Heart right ventricle (tissue), 16 donors: ENCODE measurements at regions not wholly inside any gene's neighbourhood (a gene's known extent, or its start where the extent isn't known, plus 50 kb on each side); places are given as distances from the start of the nearest gene placed in this dataset.

Experiments used
- ATAC-seq, 8 donors: fragments of 200-7000 bp; cut with Tn5 transposase; one replicate each; pipeline ENCODE4 v1.9.1; 2020; ENCODE audit warnings: mild to moderate bottlenecking in 8 of 8, moderate library complexity in 8 of 8, moderate number of reproducible peaks in 1 of 8
- DNase-seq, 2 donors: peaks; one replicate each; pipeline ENCODE4 v3.0.0-alpha.2; 2020
- H3K27ac ChIP-seq, 10 donors: fragments of 200-600 bp; sonication (generic) in 2 of 10; one replicate each; pipeline versions ENCODE4 v1.5.0 to v1.8.0; 2020 to 2022; ENCODE audit warnings: mild to moderate bottlenecking in 3 of 10
- H3K27me3 ChIP-seq, 7 donors: fragments of 200-600 bp; one replicate each; pipeline ENCODE4 v1.8.0; 2021 to 2022; ENCODE audit warnings: mild to moderate bottlenecking in 2 of 7
- H3K36me3 ChIP-seq, 9 donors: fragments of 200-600 bp; sonication (generic) in 1 of 9; one replicate each; pipeline versions ENCODE4 v1.5.0 to v1.8.0; 2020 to 2022; ENCODE audit warnings: mild to moderate bottlenecking in 2 of 9
- H3K4me1 ChIP-seq, 9 donors: fragments of 200-600 bp; sonication (generic) in 1 of 9; one replicate each; pipeline versions ENCODE4 v1.5.0 to v1.8.0; 2020 to 2022; ENCODE audit warnings: mild to moderate bottlenecking in 4 of 9
- H3K4me3 ChIP-seq, 10 donors: fragments of 200-600 bp; sonication (generic) in 2 of 10; one replicate each; pipeline versions ENCODE4 v1.5.0 to v1.8.0; 2020 to 2022; ENCODE audit warnings: mild to moderate bottlenecking in 7 of 10, moderate library complexity in 2 of 10
- H3K9me3 ChIP-seq, 11 donors: fragments of 200-600 bp in 10 of 11; sonication (generic) in 2 of 11; one replicate each; pipeline versions ENCODE4 v1.5.0 to v1.8.0; 2013 to 2022; ENCODE audit warnings: mild to moderate bottlenecking in 2 of 11, control low read depth in 1 of 11, moderate library complexity in 1 of 11
- WGBS, 2 donors: extraction: QIAGEN DNeasy Blood & Tissue Kit; methylation state at CpG; one replicate each; pipeline ENCODE4 v1.1.7; 2013; ENCODE audit warnings: inconsistent platforms in 1 of 2; 5-methylcytosine and 5-hydroxymethylcytosine counted together
- intact Hi-C, 10 donors: fragments of 100-400 bp; cut with DNase I; formaldehyde crosslinking; loops; one replicate each; pipeline versions ENCODE4 v1.11.1 to v1.14.2; 2022
- TF ChIP-seq, protein P1 (sequence below), 9 donors: fragments of 200-600 bp; sonication (generic) in 2 of 9; IDR thresholded peaks; one replicate each; pipeline versions ENCODE4 v1.5.0 to v1.8.0; 2021 to 2022; ENCODE audit warnings: antibody characterized with exemption in 9 of 9, mild to moderate bottlenecking in 5 of 9, moderate library complexity in 1 of 9
- donor health status: Arrhythmogenic right ventricular cardiomyopathy.
- donor health status: ischemic (EF 13 %, LVEDD 7.1; RV severe dilation, severe dysfunction).
- donor health status: healthy with polysubstance abuse.
- donor health status: DM: no; HTN: yes; CAD: no.
- donor health status: DM: no; HTN: no; CAD: no.
- donor health status: ischemic (EF 25% LVEDD 6.9; RV normal size, moderate dysfunction).
- donor health status: ischemic (EF 25% LVEDD 5.7; RV mildly dilated, moderate dysfunction).
- donor health status: healthy.
- donor health status: DM: yes; HTN: yes; CAD: no.
- donor health status: Ischemic cardiomyopathy.
- donor health status: ischemic (EF 35%, LVEDD 5.7; RV mildly dilated, moderate dysfunction).
- donor health status: nonischemic (EF 11% LVEDD 7.7; RV severe dilation, severe dysfunction).
- donor health status: DM: yes; HTN: yes; CAD: no.
- donor health status: PGD.
- donor health status: ischemic (EF 29% LVEDD 5.4; RV normal size, mild dysfunction).
- donor health status: nonischemic (EF 23%, LVEDD 6.1; RV moderate dilation, normal function).

DNA sequence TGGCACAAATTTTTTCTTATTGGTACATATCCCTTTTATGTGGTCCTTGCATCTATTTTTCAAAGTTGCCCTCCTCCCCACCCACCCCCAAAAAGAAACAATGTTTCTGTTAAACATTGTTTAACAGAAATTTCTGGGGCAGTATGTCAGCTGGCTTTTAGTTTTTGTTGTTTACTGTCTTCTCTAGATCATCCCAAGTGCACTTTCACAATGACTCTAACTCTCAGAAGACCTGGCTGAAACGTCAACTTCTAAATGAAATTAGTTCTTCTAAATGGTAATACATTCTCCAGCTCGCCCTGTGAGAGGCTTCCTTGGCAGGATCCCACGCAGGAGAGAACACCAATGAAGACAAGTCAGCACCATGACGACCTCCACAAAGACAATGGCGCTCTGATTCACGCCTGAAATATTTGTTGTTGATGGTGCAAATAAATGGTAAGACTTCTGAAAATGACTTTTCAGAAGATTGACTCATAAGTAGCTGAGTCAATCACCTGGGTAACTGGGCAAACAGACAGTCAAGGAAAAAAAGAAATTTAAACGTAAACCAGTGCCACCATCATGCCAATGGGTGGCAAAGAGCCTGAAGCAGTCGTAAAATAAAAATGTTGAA lies 293.7 kb downstream of the FZD1 start:
- Histone ChIP-seq H3K4me1 (no peaks in the 10 kb centered on the region), H3K4me3 (no peak overlapping the region), H3K36me3 (no peaks in the 10 kb centered on the region), H3K27me3 (peaks cover 0 to 5% (median 0%) of the 10 kb centered on the region in 7 donors), H3K9me3 (no peaks in the 10 kb centered on the region), H3K27ac (no peak overlapping the region)
- no peak for ATAC-seq
- intact Hi-C loops: loop anchor here in 1 of 10 donors (5.0 kb wide), 1 partner anchor 1204 kb away; no protein-coding TSS in a partner anchor
- no peak for DNase-seq
- 85 to 90% methylated on average over 8 of the region's 8 CpGs for WGBS, 2 donors
- TF ChIP-seq, protein P1, sequence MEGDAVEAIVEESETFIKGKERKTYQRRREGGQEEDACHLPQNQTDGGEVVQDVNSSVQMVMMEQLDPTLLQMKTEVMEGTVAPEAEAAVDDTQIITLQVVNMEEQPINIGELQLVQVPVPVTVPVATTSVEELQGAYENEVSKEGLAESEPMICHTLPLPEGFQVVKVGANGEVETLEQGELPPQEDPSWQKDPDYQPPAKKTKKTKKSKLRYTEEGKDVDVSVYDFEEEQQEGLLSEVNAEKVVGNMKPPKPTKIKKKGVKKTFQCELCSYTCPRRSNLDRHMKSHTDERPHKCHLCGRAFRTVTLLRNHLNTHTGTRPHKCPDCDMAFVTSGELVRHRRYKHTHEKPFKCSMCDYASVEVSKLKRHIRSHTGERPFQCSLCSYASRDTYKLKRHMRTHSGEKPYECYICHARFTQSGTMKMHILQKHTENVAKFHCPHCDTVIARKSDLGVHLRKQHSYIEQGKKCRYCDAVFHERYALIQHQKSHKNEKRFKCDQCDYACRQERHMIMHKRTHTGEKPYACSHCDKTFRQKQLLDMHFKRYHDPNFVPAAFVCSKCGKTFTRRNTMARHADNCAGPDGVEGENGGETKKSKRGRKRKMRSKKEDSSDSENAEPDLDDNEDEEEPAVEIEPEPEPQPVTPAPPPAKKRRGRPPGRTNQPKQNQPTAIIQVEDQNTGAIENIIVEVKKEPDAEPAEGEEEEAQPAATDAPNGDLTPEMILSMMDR (IDR thresholded peaks at IDR 0.05): no peak

DNA sequence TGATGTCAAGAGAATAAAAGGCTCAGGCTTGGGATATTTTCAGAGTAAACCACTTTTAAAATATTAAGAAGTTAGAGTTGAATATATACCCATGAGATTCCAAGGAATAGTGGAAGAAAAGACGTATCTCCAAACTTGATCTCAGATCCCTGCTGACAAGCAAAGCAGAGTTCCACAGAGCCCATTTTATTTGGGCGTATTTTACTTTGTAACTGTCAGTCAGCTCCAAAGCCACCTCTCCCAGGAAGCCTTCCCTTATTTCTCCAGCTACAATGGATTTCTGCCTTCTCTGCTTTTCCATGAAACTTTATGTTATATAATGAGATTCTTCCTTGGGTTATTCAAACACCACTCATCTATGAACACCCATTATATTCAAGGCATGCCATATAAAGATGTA lies 295.7 kb downstream of the FZD1 start:
- Histone ChIP-seq H3K9me3 (no peaks in the 10 kb centered on the region), H3K27ac (no peak overlapping the region), H3K27me3 (peaks cover 0 to 5% (median 0%) of the 10 kb centered on the region in 7 donors), H3K36me3 (no peaks in the 10 kb centered on the region), H3K4me3 (no peak overlapping the region), H3K4me1 (no peaks in the 10 kb centered on the region)
- TF ChIP-seq, protein P1 (IDR thresholded peaks at IDR 0.05): no peak
- ATAC-seq (no peak), DNase-seq (no peak)
- intact Hi-C loops: loop anchor here in 1 of 10 donors (5.0 kb wide), 1 partner anchor 1202 kb away; no protein-coding TSS in a partner anchor
- 95 to 98% methylated on average over 2 of the region's 2 CpGs for WGBS, 2 donors

- no peaks in the 10 kb centered on the region for H3K36me3 ChIP-seq
- TF ChIP-seq, protein P1 (IDR thresholded peaks at IDR 0.05): no peak
- no peaks in the 10 kb centered on the region for H3K9me3 ChIP-seq
- no peak overlapping the region for H3K4me3 ChIP-seq
- no peaks in the 10 kb centered on the region for H3K4me1 ChIP-seq
- no peaks in the 10 kb centered on the region for H3K27me3 ChIP-seq
- 92 to 97% methylated on average over 1 of the region's 1 CpG for WGBS, 2 donors
- DNase-seq (no peak), ATAC-seq (no peak)
- intact Hi-C loops: no loop called here
- no peak overlapping the region for H3K27ac ChIP-seq
These were observed 299.9 kb downstream of the FZD1 start for GRCh38 chr7:91564101-91564500.

DNA sequence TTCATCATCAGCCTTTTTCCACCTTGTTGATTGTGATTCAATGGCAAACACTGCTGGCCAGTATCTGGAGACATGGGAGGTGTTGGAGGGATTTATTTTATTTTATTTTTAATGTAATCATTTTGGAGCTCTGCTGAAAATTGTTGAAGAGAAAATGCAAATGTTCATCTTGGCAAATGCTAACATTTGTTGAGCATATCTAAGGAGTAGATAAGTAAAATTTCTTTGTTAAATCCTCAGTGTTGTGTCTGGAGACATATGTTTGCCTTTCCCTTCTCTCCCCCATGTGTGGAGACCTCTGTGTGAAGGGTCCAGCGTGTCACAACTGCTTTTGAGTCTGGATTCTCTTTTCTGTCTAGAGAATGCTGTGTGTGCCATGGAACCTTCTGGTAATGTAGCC lies 300.3 kb downstream of the FZD1 start:
- 76 to 96% methylated on average over 1 of the region's 1 CpG for WGBS, 2 donors
- no peak overlapping the region for H3K4me3 ChIP-seq
- TF ChIP-seq, protein P1 (IDR thresholded peaks at IDR 0.05): no peak
- H3K9me3 ChIP-seq: no peaks in the 10 kb centered on the region
- H3K27ac ChIP-seq: no peak overlapping the region
- no peak for DNase-seq
- no peaks in the 10 kb centered on the region for H3K36me3 ChIP-seq
- intact Hi-C loops: no loop called here
- peaks cover 0 to under 1% (median 0%) of the 10 kb centered on the region in 9 donors for H3K4me1 ChIP-seq
- H3K27me3 ChIP-seq: no peaks in the 10 kb centered on the region
- no peak for ATAC-seq
